Thyroid gland (tissue), 4 donors: ENCODE measurements at regions not wholly inside any gene's neighbourhood (a gene's known extent, or its start where the extent isn't known, plus 50 kb on each side); places are given as distances from the start of the nearest gene placed in this dataset.

Experiments
- DNase-seq, 2 donors: peaks; one replicate each; pipeline ENCODE4 v3.0.0-alpha.2; 2019
- H3K27ac ChIP-seq, 3 donors: fragments of 200-600 bp; sonication (generic); 1 replicate in 2 of 3; 2 replicates in 1 of 3; pipeline ENCODE4 v1.5.1; 2016 to 2019; ENCODE audit warnings: mild to moderate bottlenecking in 1 of 3, moderate library complexity in 1 of 3
- H3K27me3 ChIP-seq: fragments of 200-600 bp; sonication (generic); one replicate; pipeline ENCODE4 v1.5.1; 2019
- H3K36me3 ChIP-seq, 2 donors: fragments of 200-600 bp; sonication (generic); one replicate each; pipeline ENCODE4 v1.5.1; 2016 to 2019
- H3K4me1 ChIP-seq, 2 donors: fragments of 200-600 bp; sonication (generic); one replicate each; pipeline ENCODE4 v1.5.1; 2017 to 2019
- H3K4me3 ChIP-seq, 3 donors: fragments of 200-600 bp; sonication (generic); replicated peaks in 1 of 3; 1 replicate in 2 of 3; 2 replicates in 1 of 3; pipeline ENCODE4 v1.5.1; 2016; ENCODE audit warnings: mild to moderate bottlenecking in 1 of 3
- H3K9me3 ChIP-seq: fragments of 200-600 bp; sonication (generic); one replicate; pipeline ENCODE4 v1.5.1; 2017
- POLR2A ChIP-seq, 2 donors: fragments of 450-650 bp; IDR thresholded peaks; one replicate each; pipeline ENCODE4 v1.6.1; 2017; ENCODE audit warnings: antibody characterized with exemption in 2 of 2, mild to moderate bottlenecking in 2 of 2, moderate library complexity in 1 of 2
- WGBS, 2 donors: methylation state at CpG; one replicate each; pipeline ENCODE4 v1.1.5; 2017; 5-methylcytosine and 5-hydroxymethylcytosine counted together
- intact Hi-C: fragments of 100-400 bp; cut with DNase I; formaldehyde crosslinking; loops from one replicate; pipeline ENCODE4 v1.15.1; 2023
- TF ChIP-seq, protein P1 (sequence below), 6 experiments: fragments of 200-600 bp in 3 of 6; fragments of 450-650 bp in 3 of 6; sonication (generic) in 3 of 6; IDR thresholded peaks; one replicate each; pipeline ENCODE4 v1.5.1; 2016 to 2019; ENCODE audit warnings: antibody characterized with exemption in 6 of 6, mild to moderate bottlenecking in 2 of 6, inconsistent platforms in 1 of 6, moderate library complexity in 1 of 6

DNA sequence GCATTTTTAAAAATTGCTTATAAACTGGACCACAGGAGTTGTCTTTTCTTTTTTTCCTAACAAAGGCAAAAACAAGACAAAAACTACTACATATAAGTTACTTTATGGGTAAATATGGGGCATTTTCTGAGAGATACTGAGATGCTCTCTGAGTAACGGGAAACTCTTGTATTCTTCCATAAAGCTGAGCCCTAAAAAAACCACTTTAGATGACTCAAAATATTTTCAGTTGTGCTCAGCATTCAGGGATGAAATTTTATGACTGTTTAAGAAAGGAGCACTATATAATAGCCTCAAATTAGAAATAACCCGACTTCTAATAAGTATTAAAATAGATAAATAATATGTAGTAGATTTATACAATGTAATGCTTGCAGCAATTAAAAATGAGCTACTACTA lies 644.5 kb downstream of the KCTD16 start:
- Histone ChIP-seq H3K27ac (no peak overlapping the region), H3K4me1 (no peaks in the 10 kb centered on the region), H3K4me3 (no peak overlapping the region), H3K27me3 (no peaks in the 10 kb centered on the region), H3K9me3 (no peaks in the 10 kb centered on the region), H3K36me3 (no peaks in the 10 kb centered on the region)
- intact Hi-C loops: no loop called here
- DNase-seq: no peak
- TF ChIP-seq POLR2A (IDR thresholded peaks at IDR 0.05): no peak
- TF ChIP-seq, protein P1, sequence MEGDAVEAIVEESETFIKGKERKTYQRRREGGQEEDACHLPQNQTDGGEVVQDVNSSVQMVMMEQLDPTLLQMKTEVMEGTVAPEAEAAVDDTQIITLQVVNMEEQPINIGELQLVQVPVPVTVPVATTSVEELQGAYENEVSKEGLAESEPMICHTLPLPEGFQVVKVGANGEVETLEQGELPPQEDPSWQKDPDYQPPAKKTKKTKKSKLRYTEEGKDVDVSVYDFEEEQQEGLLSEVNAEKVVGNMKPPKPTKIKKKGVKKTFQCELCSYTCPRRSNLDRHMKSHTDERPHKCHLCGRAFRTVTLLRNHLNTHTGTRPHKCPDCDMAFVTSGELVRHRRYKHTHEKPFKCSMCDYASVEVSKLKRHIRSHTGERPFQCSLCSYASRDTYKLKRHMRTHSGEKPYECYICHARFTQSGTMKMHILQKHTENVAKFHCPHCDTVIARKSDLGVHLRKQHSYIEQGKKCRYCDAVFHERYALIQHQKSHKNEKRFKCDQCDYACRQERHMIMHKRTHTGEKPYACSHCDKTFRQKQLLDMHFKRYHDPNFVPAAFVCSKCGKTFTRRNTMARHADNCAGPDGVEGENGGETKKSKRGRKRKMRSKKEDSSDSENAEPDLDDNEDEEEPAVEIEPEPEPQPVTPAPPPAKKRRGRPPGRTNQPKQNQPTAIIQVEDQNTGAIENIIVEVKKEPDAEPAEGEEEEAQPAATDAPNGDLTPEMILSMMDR (IDR thresholded peaks at IDR 0.05): no peak
- 81 to 84% methylated on average over 2 of the region's 2 CpGs for WGBS, 2 donors

DNA sequence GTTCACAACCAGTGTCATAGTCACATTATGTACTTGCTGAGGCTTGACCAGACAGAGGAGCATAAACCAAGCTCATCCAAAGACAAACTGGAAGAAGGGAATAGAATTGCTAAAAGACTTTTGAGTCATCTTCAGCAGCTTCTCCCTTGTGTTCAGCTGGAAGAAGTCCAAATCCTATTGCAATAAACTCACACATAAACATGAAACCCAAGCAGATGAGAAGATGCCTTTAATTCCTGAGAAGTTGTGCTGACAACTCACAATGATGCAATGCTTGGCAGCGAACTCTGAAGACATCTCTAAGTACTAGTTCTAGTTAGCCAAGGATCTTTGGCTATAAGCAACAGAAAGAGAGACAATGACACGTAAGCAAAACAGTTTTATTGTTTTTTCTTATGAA lies 642.1 kb downstream of the KCTD16 start:
- Histone ChIP-seq H3K4me3 (no peak overlapping the region), H3K36me3 (no peaks in the 10 kb centered on the region), H3K4me1 (no peaks in the 10 kb centered on the region), H3K9me3 (no peaks in the 10 kb centered on the region), H3K27me3 (no peaks in the 10 kb centered on the region), H3K27ac (no peak overlapping the region)
- TF ChIP-seq, protein P1 (IDR thresholded peaks at IDR 0.05): no peak
- TF ChIP-seq POLR2A (IDR thresholded peaks at IDR 0.05): no peak
- intact Hi-C loops: no loop called here
- 80 to 84% methylated on average over 2 of the region's 2 CpGs for WGBS, 2 donors
- DNase-seq: no peak

DNA sequence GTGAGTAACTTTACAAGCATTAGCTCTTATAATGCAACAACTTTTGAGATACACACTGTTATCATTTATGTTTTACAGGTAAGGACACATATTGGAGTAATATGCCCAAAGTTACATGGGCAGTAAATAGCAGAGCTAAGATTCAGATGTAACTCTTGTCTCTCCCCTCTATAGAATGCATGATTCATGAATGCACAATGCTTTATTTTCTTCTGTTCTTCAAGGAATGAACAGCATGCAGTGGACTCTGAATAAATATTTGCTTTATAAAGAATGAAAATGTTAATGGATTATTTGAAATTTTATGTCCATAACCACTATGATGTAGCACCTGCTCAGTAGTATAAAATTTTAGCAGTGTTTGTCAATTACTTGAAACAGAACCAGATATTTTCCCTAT lies 629.5 kb downstream of the KCTD16 start:
- Histone ChIP-seq H3K4me3 (no peak overlapping the region), H3K4me1 (no peaks in the 10 kb centered on the region), H3K36me3 (no peaks in the 10 kb centered on the region), H3K27ac (no peak overlapping the region), H3K9me3 (no peaks in the 10 kb centered on the region), H3K27me3 (no peaks in the 10 kb centered on the region)
- DNase-seq: no peak
- no peak for TF ChIP-seq POLR2A (IDR thresholded peaks at IDR 0.05)
- TF ChIP-seq, protein P1 (IDR thresholded peaks at IDR 0.05): no peak
- intact Hi-C loops: no loop called here

DNA sequence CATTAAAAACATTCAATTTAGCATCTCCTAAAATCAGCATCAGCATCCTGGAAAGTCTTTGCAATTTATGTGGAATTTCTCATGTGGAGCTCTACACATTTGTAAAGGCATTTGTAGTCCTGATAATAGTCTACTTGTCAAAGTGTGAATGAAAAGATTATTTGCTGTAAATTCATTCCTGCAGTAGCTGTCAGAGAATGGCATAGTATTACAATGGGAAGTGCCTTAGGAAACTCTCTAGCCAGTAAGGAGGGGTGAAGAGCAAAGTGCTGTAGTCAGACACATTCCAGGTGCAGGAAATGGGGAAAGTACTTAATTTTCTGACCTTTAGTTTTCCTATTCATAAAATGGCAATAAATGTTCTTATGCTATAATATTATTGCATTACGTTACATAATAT lies 627.9 kb downstream of the KCTD16 start:
- no peak for TF ChIP-seq POLR2A (IDR thresholded peaks at IDR 0.05)
- TF ChIP-seq, protein P1 (IDR thresholded peaks at IDR 0.05): no peak
- no peaks in the 10 kb centered on the region for H3K36me3 ChIP-seq
- H3K27me3 ChIP-seq: no peaks in the 10 kb centered on the region
- DNase-seq: no peak
- no peaks in the 10 kb centered on the region for H3K4me1 ChIP-seq
- H3K27ac ChIP-seq: no peak overlapping the region
- WGBS, 2 donors: 77 to 88% methylated on average over 1 of the region's 1 CpG
- H3K4me3 ChIP-seq: no peak overlapping the region
- intact Hi-C loops: no loop called here
- no peaks in the 10 kb centered on the region for H3K9me3 ChIP-seq

DNA sequence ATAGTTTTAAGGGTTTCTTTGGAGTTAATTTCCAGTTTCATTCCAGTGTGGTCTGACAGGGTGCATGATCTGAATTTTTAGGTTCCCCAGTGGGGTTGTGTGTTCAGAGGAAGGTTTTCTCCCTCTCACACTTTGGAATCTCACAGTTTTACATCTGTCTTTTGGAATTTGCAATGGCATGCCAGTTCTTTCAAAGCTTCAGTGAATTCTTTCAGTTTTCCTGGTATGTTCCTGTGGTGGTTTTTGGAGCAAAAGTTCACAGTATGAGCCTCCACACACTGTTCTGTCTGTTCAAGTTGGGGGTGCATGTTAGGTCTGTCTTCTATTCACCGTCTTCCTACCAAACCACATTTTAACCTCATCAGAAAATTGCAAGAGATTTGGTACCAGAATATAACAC lies 624.2 kb downstream of the KCTD16 start:
- DNase-seq: no peak
- H3K36me3 ChIP-seq: no peaks in the 10 kb centered on the region
- no peaks in the 10 kb centered on the region for H3K9me3 ChIP-seq
- no peak overlapping the region for H3K27ac ChIP-seq
- no peaks in the 10 kb centered on the region for H3K4me1 ChIP-seq
- no peaks in the 10 kb centered on the region for H3K27me3 ChIP-seq
- no peak for TF ChIP-seq POLR2A (IDR thresholded peaks at IDR 0.05)
- TF ChIP-seq, protein P1 (IDR thresholded peaks at IDR 0.05): no peak
- intact Hi-C loops: no loop called here
- 88 to 94% methylated on average over 1 of the region's 1 CpG for WGBS, 2 donors
- no peak overlapping the region for H3K4me3 ChIP-seq
